Uterus (tissue), 3 donors: ENCODE measurements at regions not wholly inside any gene's neighbourhood (a gene's known extent, or its start where the extent isn't known, plus 50 kb on each side); places are given as distances from the start of the nearest gene placed in this dataset.

Experiments used
- DNase-seq, 2 donors: peaks; one replicate each; pipeline ENCODE4 v3.0.0-alpha.2; 2019 to 2020
- H3K27ac ChIP-seq, 2 donors: fragments of 200-600 bp; sonication (generic); 1 replicate in 1 of 2; 2 replicates in 1 of 2; pipeline ENCODE4 v1.5.1; 2016 to 2018
- H3K27me3 ChIP-seq, 2 donors: fragments of 200-600 bp; sonication (generic); one replicate each; pipeline ENCODE4 v1.5.1; 2018 to 2019; ENCODE audit warnings: control low read depth in 1 of 2
- H3K36me3 ChIP-seq, 2 donors: fragments of 200-600 bp; sonication (generic); one replicate each; pipeline ENCODE4 v1.5.1; 2019; ENCODE audit warnings: control low read depth in 1 of 2
- H3K4me1 ChIP-seq, 2 donors: fragments of 200-600 bp; sonication (generic); one replicate each; pipeline ENCODE4 v1.5.1; 2018 to 2019; ENCODE audit warnings: control low read depth in 1 of 2
- H3K4me3 ChIP-seq, 2 donors: fragments of 200-600 bp; sonication (generic); 1 replicate in 1 of 2; 2 replicates in 1 of 2; pipeline ENCODE4 v1.5.1; 2018 to 2019; ENCODE audit warnings: mild to moderate bottlenecking in 1 of 2
- H3K9me3 ChIP-seq, 2 donors: fragments of 200-600 bp; sonication (generic); one replicate each; pipeline ENCODE4 v1.5.1; 2019; ENCODE audit warnings: control low read depth in 1 of 2
- CTCF ChIP-seq, 4 experiments: fragments of 200-600 bp in 2 of 4; fragments of 450-650 bp in 2 of 4; sonication (generic) in 2 of 4; IDR thresholded peaks; one replicate each; pipeline ENCODE4 v1.5.1; 2016 to 2019; ENCODE audit warnings: antibody characterized with exemption in 4 of 4, mild to moderate bottlenecking in 2 of 4, moderate library complexity in 1 of 4
- POLR2A ChIP-seq, 2 donors: fragments of 450-650 bp; IDR thresholded peaks; one replicate each; pipeline ENCODE4 v1.6.1; 2016; ENCODE audit warnings: antibody characterized with exemption in 2 of 2, mild to moderate bottlenecking in 1 of 2, moderate library complexity in 1 of 2
- intact Hi-C: fragments of 100-400 bp; cut with DNase I; formaldehyde crosslinking; loops from one replicate; pipeline ENCODE4 v1.15.1; 2023; ENCODE audit warnings: low total_unique reads
- donor health status: DM: yes; HTN: yes; CAD: no.

DNA sequence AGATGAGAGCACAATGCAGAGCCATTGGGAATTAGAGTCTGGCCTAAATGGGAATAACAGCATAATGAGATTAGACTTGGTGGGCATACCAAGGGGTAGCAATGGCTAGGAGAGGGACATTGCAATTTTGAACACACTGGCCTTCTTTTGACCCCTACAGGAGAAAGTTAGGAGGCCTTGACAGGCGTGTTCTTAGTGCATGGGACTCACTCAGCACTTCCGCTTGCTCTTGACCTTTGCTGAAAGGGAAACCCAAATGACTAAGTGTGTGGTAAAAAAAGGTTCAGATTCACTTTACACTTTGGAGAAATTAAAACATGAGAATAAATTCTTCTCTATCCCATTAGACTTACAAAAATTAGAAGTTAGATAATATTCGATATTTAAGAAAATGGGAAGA lies 317.4 kb downstream of the DIPK2A start:
- no peak overlapping the region for H3K4me3 ChIP-seq
- TF ChIP-seq POLR2A (IDR thresholded peaks at IDR 0.05), result no peak
- H3K36me3 ChIP-seq, result no peaks in the 10 kb centered on the region
- H3K4me1 ChIP-seq, result no peaks in the 10 kb centered on the region
- H3K9me3 ChIP-seq, result no peaks in the 10 kb centered on the region
- no peak for DNase-seq
- intact Hi-C loops, result no loop called here
- H3K27me3 ChIP-seq, result no peaks in the 10 kb centered on the region
- no peak overlapping the region for H3K27ac ChIP-seq

DNA sequence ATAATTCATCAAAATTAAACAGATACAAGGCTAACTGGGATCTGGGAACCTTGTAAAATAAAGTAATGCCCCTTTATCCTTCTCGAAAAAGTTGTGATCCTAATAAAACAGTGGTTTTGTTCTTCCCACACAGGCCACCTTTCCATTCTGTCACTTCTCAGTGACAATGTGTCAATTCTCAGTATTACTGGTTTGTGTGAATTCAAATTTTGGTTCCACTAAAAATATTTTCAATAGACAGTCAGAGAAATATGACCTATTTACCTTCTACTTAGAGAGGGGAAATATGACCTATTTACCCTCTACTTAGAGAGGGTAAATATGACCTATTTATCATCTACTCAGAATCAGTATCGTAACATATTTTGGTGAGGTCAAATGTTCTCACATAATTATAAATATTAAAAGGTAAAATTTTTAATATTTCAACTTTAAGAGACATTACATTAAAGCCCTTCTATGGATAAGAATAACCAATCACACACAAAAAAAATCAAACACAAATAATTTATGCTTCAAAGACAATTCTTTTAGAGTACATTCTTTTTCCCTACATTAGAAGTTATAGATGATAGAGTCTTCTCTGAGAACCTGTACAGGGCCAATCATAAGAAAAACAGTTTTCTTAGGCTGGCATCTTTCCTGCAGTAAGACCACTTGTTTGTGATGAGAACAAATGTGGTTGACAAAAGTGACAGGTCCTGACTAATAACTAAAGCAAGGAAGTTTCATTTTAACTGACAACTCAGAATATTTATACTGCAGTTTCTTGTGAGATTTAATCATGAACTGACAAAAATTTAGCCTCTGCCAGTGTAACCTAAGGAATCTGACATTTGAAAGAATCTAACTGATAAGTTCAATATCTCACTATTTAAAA lies 323.3 kb downstream of the DIPK2A start:
- no peaks in the 10 kb centered on the region for H3K9me3 ChIP-seq
- H3K27me3 ChIP-seq, result no peaks in the 10 kb centered on the region
- no peaks in the 10 kb centered on the region for H3K36me3 ChIP-seq
- TF ChIP-seq CTCF (IDR thresholded peaks at IDR 0.05) (no peak), POLR2A (IDR thresholded peaks at IDR 0.05) (no peak)
- H3K27ac ChIP-seq, result no peak overlapping the region
- intact Hi-C loops, result no loop called here
- DNase-seq, result no peak
- no peak overlapping the region for H3K4me3 ChIP-seq
- H3K4me1 ChIP-seq, result no peaks in the 10 kb centered on the region

GRCh38 chr3:144295613-144296012 lies 324.0 kb downstream of the DIPK2A start:
- no peaks in the 10 kb centered on the region for H3K9me3 ChIP-seq
- intact Hi-C loops, result no loop called here
- H3K27me3 ChIP-seq, result no peaks in the 10 kb centered on the region
- no peaks in the 10 kb centered on the region for H3K4me1 ChIP-seq
- no peak overlapping the region for H3K27ac ChIP-seq
- no peaks in the 10 kb centered on the region for H3K36me3 ChIP-seq
- DNase-seq, result no peak
- H3K4me3 ChIP-seq, result no peak overlapping the region
- TF ChIP-seq POLR2A (IDR thresholded peaks at IDR 0.05) (no peak), CTCF (IDR thresholded peaks at IDR 0.05) (no peak)

- H3K27me3 ChIP-seq, result no peaks in the 10 kb centered on the region
- H3K9me3 ChIP-seq, result no peaks in the 10 kb centered on the region
- intact Hi-C loops, result no loop called here
- no peaks in the 10 kb centered on the region for H3K4me1 ChIP-seq
- no peak for DNase-seq
- no peak overlapping the region for H3K27ac ChIP-seq
- no peaks in the 10 kb centered on the region for H3K36me3 ChIP-seq
- TF ChIP-seq CTCF (IDR thresholded peaks at IDR 0.05) (no peak), POLR2A (IDR thresholded peaks at IDR 0.05) (no peak)
- no peak overlapping the region for H3K4me3 ChIP-seq
These were observed 325.2 kb downstream of the DIPK2A start for GRCh38 chr3:144296808-144297207.

DNA sequence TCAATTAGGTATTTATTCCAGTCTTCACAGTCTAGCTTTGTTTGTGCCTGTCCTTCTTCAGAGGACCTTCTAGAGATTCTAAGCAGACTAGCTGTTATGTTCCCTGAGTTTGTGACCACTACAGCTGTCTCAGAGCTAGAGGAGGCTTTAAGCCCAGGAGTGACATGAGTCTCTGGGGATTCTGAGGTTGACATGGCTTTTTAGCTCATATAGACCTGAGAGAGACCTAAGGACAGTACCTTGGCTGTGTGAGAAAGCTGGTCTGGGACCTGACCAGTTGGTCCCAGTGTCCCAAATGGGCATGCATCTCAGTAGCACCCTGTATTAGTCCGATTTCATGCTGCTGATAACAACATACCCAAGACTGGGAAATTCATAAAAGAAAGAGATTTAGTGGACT lies 330.2 kb downstream of the DIPK2A start:
- Histone ChIP-seq H3K27me3 (no peaks in the 10 kb centered on the region), H3K4me3 (no peak overlapping the region), H3K9me3 (no peaks in the 10 kb centered on the region), H3K36me3 (no peaks in the 10 kb centered on the region), H3K4me1 (no peaks in the 10 kb centered on the region), H3K27ac (no peak overlapping the region)
- TF ChIP-seq CTCF (IDR thresholded peaks at IDR 0.05) (no peak), POLR2A (IDR thresholded peaks at IDR 0.05) (no peak)
- intact Hi-C loops, result no loop called here
- DNase-seq, result no peak
